Gastroesophageal sphincter (tissue), 3 donors: ENCODE measurements at regions not wholly inside any gene's neighbourhood (a gene's known extent, or its start where the extent isn't known, plus 50 kb on each side); places are given as distances from the start of the nearest gene placed in this dataset.

Source experiments
- CTCF ChIP-seq, 4 experiments: fragments of 200-600 bp in 2 of 4; fragments of 450-650 bp in 2 of 4; sonication (generic) in 1 of 4; IDR thresholded peaks; one replicate each; pipeline ENCODE4 v1.5.1; 2017 to 2019; ENCODE audit warnings: antibody characterized with exemption in 4 of 4, mild to moderate bottlenecking in 2 of 4, moderate library complexity in 2 of 4
- EP300 ChIP-seq: sonication (generic); formaldehyde crosslinking; IDR thresholded peaks from one replicate; pipeline ENCODE4 v1.6.1; 2017; ENCODE audit warnings: antibody characterized with exemption, mild to moderate bottlenecking
- POLR2A ChIP-seq, 2 donors: fragments of 450-650 bp; IDR thresholded peaks; one replicate each; pipeline ENCODE4 v1.6.1; 2017; ENCODE audit warnings: antibody characterized with exemption in 2 of 2, mild to moderate bottlenecking in 2 of 2, moderate library complexity in 1 of 2
- POLR2AphosphoS5 ChIP-seq: sonication (generic); formaldehyde crosslinking; IDR thresholded peaks from one replicate; pipeline ENCODE4 v1.6.1; 2017; ENCODE audit warnings: antibody characterized with exemption

- peak in 2 of 4 experiments; percentile 21 for TF ChIP-seq CTCF (IDR thresholded peaks at IDR 0.05)
- TF ChIP-seq POLR2A (IDR thresholded peaks at IDR 0.05), result no peak
- no peak for TF ChIP-seq POLR2AphosphoS5
- TF ChIP-seq EP300, result no peak
Observed at GRCh38 chr7:108805808-108806397, 236.2 kb downstream of the DNAJB9 start.
